Mesodermal cell (in vitro differentiated cells): ENCODE measurements at regions not wholly inside any gene's neighbourhood (a gene's known extent, or its start where the extent isn't known, plus 50 kb on each side); places are given as distances from the start of the nearest gene placed in this dataset.
"Not testable (repeated sequence)": the region's sequence is repeated elsewhere in the genome, so short reads cannot be mapped to it uniquely, and the experiment has no call there.

Experiments
- H3K27ac ChIP-seq: 2 replicates; pipeline ENCODE4 v1.7.0; 2013; ENCODE audit warnings: mild to moderate bottlenecking, low read depth, low read length, moderate library complexity; ENCODE audit not compliant: severe bottlenecking
- H3K36me3 ChIP-seq: 2 replicates; pipeline ENCODE4 v1.7.1; 2013; ENCODE audit warnings: mild to moderate bottlenecking, low read length, moderate library complexity; ENCODE audit not compliant: control insufficient read depth, insufficient read depth
- H3K4me1 ChIP-seq: one replicate; pipeline ENCODE4 v1.7.1; 2013; ENCODE audit warnings: mild to moderate bottlenecking, low read length; ENCODE audit not compliant: insufficient read depth, control insufficient read depth, poor library complexity, severe bottlenecking
- H3K4me3 ChIP-seq: 2 replicates; pipeline ENCODE4 v1.7.0; 2013; ENCODE audit warnings: low read length, control low read depth, mild to moderate bottlenecking; ENCODE audit not compliant: insufficient read depth, poor library complexity, severe bottlenecking; ENCODE audit errors: extremely low read depth
- H3K9me3 ChIP-seq: 2 replicates; pipeline ENCODE4 v1.7.1; 2013; ENCODE audit warnings: mild to moderate bottlenecking, low read length, moderate library complexity; ENCODE audit not compliant: control insufficient read depth
- WGBS, 2 experiments: methylation state at CpG; one replicate each; pipeline ENCODE4 v1.1.5; 2013; ENCODE audit warnings: missing lambda C conversion rate in 2 of 2; ENCODE audit not compliant: insufficient coverage in 2 of 2; 5-methylcytosine and 5-hydroxymethylcytosine counted together

GRCh38 chr9:78680196-78680595, 383.3 kb downstream of the PSAT1 start:
- H3K36me3 ChIP-seq = no peaks in the 10 kb centered on the region
- 76 to 81% methylated on average over 2 to 3 of the region's 3 CpGs for WGBS, 2 experiments
- no peaks in the 10 kb centered on the region for H3K9me3 ChIP-seq
- H3K4me1 ChIP-seq = no peaks in the 10 kb centered on the region
- H3K4me3 ChIP-seq = no peak overlapping the region
- no peak overlapping the region for H3K27ac ChIP-seq

- H3K36me3 ChIP-seq = no peaks in the 10 kb centered on the region
- H3K4me3 ChIP-seq = no peak overlapping the region
- H3K9me3 ChIP-seq = no peaks in the 10 kb centered on the region
- 70 to 73% methylated on average over 4 of the region's 5 CpGs for WGBS, 2 experiments
- no peaks in the 10 kb centered on the region for H3K4me1 ChIP-seq
- H3K27ac ChIP-seq = no peak overlapping the region
Observed at GRCh38 chr9:78682216-78682615, 385.3 kb downstream of the PSAT1 start.

- Histone ChIP-seq H3K4me3 (no peak overlapping the region), H3K27ac (no peak overlapping the region), H3K36me3 (no peaks in the 10 kb centered on the region), H3K9me3 (no peaks in the 10 kb centered on the region), H3K4me1 (no peaks in the 10 kb centered on the region)
- no CpG with 5 or more reads among the region's 1 CpG for WGBS, 2 experiments
Observed at GRCh38 chr9:78685471-78685870, 388.5 kb downstream of the PSAT1 start.

- H3K27ac ChIP-seq = no peak overlapping the region
- no peaks in the 10 kb centered on the region for H3K36me3 ChIP-seq
- no CpG with 5 or more reads among the region's 1 CpG for WGBS, 2 experiments
- H3K4me1 ChIP-seq = no peaks in the 10 kb centered on the region
- no peak overlapping the region for H3K4me3 ChIP-seq
- H3K9me3 ChIP-seq = no peaks in the 10 kb centered on the region
Observed at GRCh38 chr9:78688796-78689195, 391.9 kb downstream of the PSAT1 start.

- Histone ChIP-seq H3K4me3 (no peak overlapping the region), H3K9me3 (no peaks in the 10 kb centered on the region), H3K4me1 (no peaks in the 10 kb centered on the region), H3K36me3 (no peaks in the 10 kb centered on the region), H3K27ac (no peak overlapping the region)
- 91 to 100% methylated on average over 1 to 2 of the region's 2 CpGs for WGBS, 2 experiments
Observed at GRCh38 chr9:78691542-78691941, 394.6 kb downstream of the PSAT1 start.

- WGBS, 2 experiments = 70 to 83% methylated on average over 2 to 3 of the region's 3 CpGs
- Histone ChIP-seq H3K36me3 (no peaks in the 10 kb centered on the region), H3K27ac (no peak overlapping the region)
Observed at GRCh38 chr9:78692871-78693270, 395.9 kb downstream of the PSAT1 start.

GRCh38 chr9:78694974-78695373, 398.0 kb downstream of the PSAT1 start:
- Histone ChIP-seq H3K9me3 (no peaks in the 10 kb centered on the region), H3K4me3 (no peak overlapping the region), H3K27ac (no peak overlapping the region), H3K4me1 (no peaks in the 10 kb centered on the region), H3K36me3 (no peaks in the 10 kb centered on the region)
- WGBS, 2 experiments = 88 to 95% methylated on average over 3 to 6 of the region's 7 CpGs

More at GRCh38 chr9:78692871-78693270, 395.9 kb downstream of the PSAT1 start:
- Histone ChIP-seq H3K9me3 (no peaks in the 10 kb centered on the region), H3K4me3 (no peak overlapping the region), H3K4me1 (no peaks in the 10 kb centered on the region)

- no peaks in the 10 kb centered on the region for H3K4me1 ChIP-seq
- H3K4me3 ChIP-seq = no peak overlapping the region
- WGBS, 2 experiments = 69 to 70% methylated on average over 4 to 5 of the region's 5 CpGs
- no peak overlapping the region for H3K27ac ChIP-seq
- no peaks in the 10 kb centered on the region for H3K9me3 ChIP-seq
- H3K36me3 ChIP-seq = no peaks in the 10 kb centered on the region
Observed at GRCh38 chr9:78695519-78695918, 398.6 kb downstream of the PSAT1 start.

- Histone ChIP-seq H3K36me3 (no peaks in the 10 kb centered on the region), H3K9me3 (no peaks in the 10 kb centered on the region), H3K4me1 (no peaks in the 10 kb centered on the region), H3K27ac (no peak overlapping the region), H3K4me3 (no peak overlapping the region)
- no CpG with 5 or more reads among the region's 1 CpG for WGBS, 2 experiments
Observed at GRCh38 chr9:78697618-78698017, 400.7 kb downstream of the PSAT1 start.

GRCh38 chr9:78698371-78698770, 401.4 kb downstream of the PSAT1 start:
- no CpG with 5 or more reads among the region's 2 CpGs for WGBS, 2 experiments
- H3K27ac ChIP-seq = no peak overlapping the region
- H3K9me3 ChIP-seq = no peaks in the 10 kb centered on the region
- H3K4me1 ChIP-seq = no peaks in the 10 kb centered on the region
- H3K36me3 ChIP-seq = no peaks in the 10 kb centered on the region
- no peak overlapping the region for H3K4me3 ChIP-seq

- not testable (repeated sequence) for H3K27ac ChIP-seq, H3K4me3 ChIP-seq, H3K9me3 ChIP-seq, H3K4me1 ChIP-seq, H3K36me3 ChIP-seq
- WGBS, 2 experiments = 85 to 89% methylated on average over 2 to 3 of the region's 3 CpGs
Observed at GRCh38 chr9:78699217-78699616, 402.3 kb downstream of the PSAT1 start.
